ENCODE measurements at regions not wholly inside any gene's neighbourhood (a gene's known extent, or its start where the extent isn't known, plus 50 kb on each side); places are given as distances from the start of the nearest gene placed in this dataset.

GRCh38 chr15:35186346-35186745, 101.3 kb upstream of the NANOGP8 start:
- Histone ChIP-seq H2AFZ (ENCODE audit: low read length) (no peak overlapping the region), H3K79me2 (ENCODE audit: insufficient read depth, low read length) (no peaks in the 10 kb centered on the region), H3K27me3 (ENCODE audit: insufficient read depth, low read length) (no peaks in the 10 kb centered on the region), H3F3A (ENCODE audit: insufficient read depth, low read length) (no peaks in the 10 kb centered on the region), H4K20me1 (ENCODE audit: insufficient read depth, low read length) (no peaks in the 10 kb centered on the region), H3K9ac (ENCODE audit: low read length) (no peak overlapping the region), H3K9me2 (ENCODE audit: low read depth, low read length) (no peaks in the 10 kb centered on the region), H3K4me1 (ENCODE audit: insufficient read depth, low read length, severe bottlenecking) (no peaks in the 10 kb centered on the region), H3K4me2 (ENCODE audit: low read length) (no peak overlapping the region), H3K9me3 (ENCODE audit: low read length) (0 out of 2 replicates have a peak, but pooled peaks cover 3% of the 10 kb centered on the region), H3K27ac (ENCODE audit: low read depth, low read length, poor library complexity, severe bottlenecking) (no peak overlapping the region), H3K36me3 (ENCODE audit: insufficient read depth, low read length) (no peaks in the 10 kb centered on the region), H3K4me3 (ENCODE audit: low read depth, low read length, poor library complexity, severe bottlenecking) (no peak overlapping the region)
- TF ChIP-seq EZH2 (IDR thresholded peaks at IDR 0.05; ENCODE audit: borderline replicate concordance, low read length): no peak
- TF ChIP-seq CTCF (IDR thresholded peaks at IDR 0.05; ENCODE audit: low read length): no peak

- Histone ChIP-seq H3K4me1 (ENCODE audit: insufficient read depth, low read length, severe bottlenecking) (no peaks in the 10 kb centered on the region), H2AFZ (ENCODE audit: low read length) (no peak overlapping the region)
Observed at GRCh38 chr15:35184646-35185045, 99.6 kb upstream of the NANOGP8 start.

GRCh38 chr15:35182841-35183479, 97.9 kb upstream of the NANOGP8 start:
- Histone ChIP-seq H3K4me1 (ENCODE audit: insufficient read depth, low read length, severe bottlenecking) (no peaks in the 10 kb centered on the region), H3K4me3 (ENCODE audit: low read depth, low read length, poor library complexity, severe bottlenecking) (no peak overlapping the region), H3K9ac (ENCODE audit: low read length) (no peak overlapping the region), H4K20me1 (ENCODE audit: insufficient read depth, low read length) (no peaks in the 10 kb centered on the region), H3K27me3 (ENCODE audit: insufficient read depth, low read length) (no peaks in the 10 kb centered on the region), H3K9me3 (ENCODE audit: low read length) (no peaks in the 10 kb centered on the region), H2AFZ (ENCODE audit: low read length) (no peak overlapping the region), H3K79me2 (ENCODE audit: insufficient read depth, low read length) (no peaks in the 10 kb centered on the region), H3K9me2 (ENCODE audit: low read depth, low read length) (no peaks in the 10 kb centered on the region), H3K4me2 (ENCODE audit: low read length) (no peak overlapping the region), H3K36me3 (ENCODE audit: insufficient read depth, low read length) (no peaks in the 10 kb centered on the region), H3K27ac (ENCODE audit: low read depth, low read length, poor library complexity, severe bottlenecking) (no peak overlapping the region), H3F3A (ENCODE audit: insufficient read depth, low read length) (no peaks in the 10 kb centered on the region)
- no peak for TF ChIP-seq EZH2 (IDR thresholded peaks at IDR 0.05; ENCODE audit: borderline replicate concordance, low read length)
- TF ChIP-seq CTCF (IDR thresholded peaks at IDR 0.05; ENCODE audit: low read length): no peak

More at GRCh38 chr15:35184646-35185045, 99.6 kb upstream of the NANOGP8 start:
- H3K4me3 ChIP-seq (ENCODE audit: low read depth, low read length, poor library complexity, severe bottlenecking): no peak overlapping the region
- H3K79me2 ChIP-seq (ENCODE audit: insufficient read depth, low read length): no peaks in the 10 kb centered on the region
- TF ChIP-seq CTCF (IDR thresholded peaks at IDR 0.05; ENCODE audit: low read length) (no peak), EZH2 (IDR thresholded peaks at IDR 0.05; ENCODE audit: borderline replicate concordance, low read length) (no peak)
- no peak overlapping the region for H3K27ac ChIP-seq (ENCODE audit: low read depth, low read length, poor library complexity, severe bottlenecking)
- no peaks in the 10 kb centered on the region for H3K9me2 ChIP-seq (ENCODE audit: low read depth, low read length)
- no peaks in the 10 kb centered on the region for H3F3A ChIP-seq (ENCODE audit: insufficient read depth, low read length)
- no peak overlapping the region for H3K9ac ChIP-seq (ENCODE audit: low read length)
- H3K36me3 ChIP-seq (ENCODE audit: insufficient read depth, low read length): no peaks in the 10 kb centered on the region
- H3K27me3 ChIP-seq (ENCODE audit: insufficient read depth, low read length): no peaks in the 10 kb centered on the region
- no peaks in the 10 kb centered on the region for H3K9me3 ChIP-seq (ENCODE audit: low read length)
- no peak overlapping the region for H3K4me2 ChIP-seq (ENCODE audit: low read length)
- no peaks in the 10 kb centered on the region for H4K20me1 ChIP-seq (ENCODE audit: insufficient read depth, low read length)

All from OCI-LY1 (cell line).